Duodenal mucosa (tissue), 2 donors: ENCODE measurements at regions not wholly inside any gene's neighbourhood (a gene's known extent, or its start where the extent isn't known, plus 50 kb on each side); places are given as distances from the start of the nearest gene placed in this dataset.

ENCODE experiments used
- H3K27ac ChIP-seq: one replicate; pipeline ENCODE4 v1.7.0; 2013; ENCODE audit warnings: low read depth, low read length
- H3K27me3 ChIP-seq, 2 donors: one replicate each; pipeline ENCODE4 v1.7.0; 2013; ENCODE audit warnings: low read length in 2 of 2, control low read depth in 1 of 2; ENCODE audit not compliant: insufficient read depth in 2 of 2, control insufficient read depth in 1 of 2
- H3K36me3 ChIP-seq, 2 donors: one replicate each; pipeline ENCODE4 v1.7.0; 2013; ENCODE audit warnings: low read length in 2 of 2, control low read depth in 1 of 2; ENCODE audit not compliant: insufficient read depth in 2 of 2, control insufficient read depth in 1 of 2
- H3K4me1 ChIP-seq, 2 donors: one replicate each; pipeline ENCODE4 v1.7.0; 2013; ENCODE audit warnings: low read length in 2 of 2, control low read depth in 1 of 2; ENCODE audit not compliant: insufficient read depth in 2 of 2, control insufficient read depth in 1 of 2
- H3K4me3 ChIP-seq, 2 donors: one replicate each; pipeline ENCODE4 v1.7.0; 2013; ENCODE audit warnings: low read length in 2 of 2, low read depth in 1 of 2
- H3K9ac ChIP-seq, 2 donors: one replicate each; pipeline ENCODE4 v1.7.0; 2013; ENCODE audit warnings: low read length in 2 of 2, low read depth in 1 of 2
- H3K9me3 ChIP-seq, 2 donors: one replicate each; pipeline ENCODE4 v1.7.0; 2013; ENCODE audit warnings: low read length in 2 of 2, control low read depth in 1 of 2; ENCODE audit not compliant: control insufficient read depth in 1 of 2

DNA sequence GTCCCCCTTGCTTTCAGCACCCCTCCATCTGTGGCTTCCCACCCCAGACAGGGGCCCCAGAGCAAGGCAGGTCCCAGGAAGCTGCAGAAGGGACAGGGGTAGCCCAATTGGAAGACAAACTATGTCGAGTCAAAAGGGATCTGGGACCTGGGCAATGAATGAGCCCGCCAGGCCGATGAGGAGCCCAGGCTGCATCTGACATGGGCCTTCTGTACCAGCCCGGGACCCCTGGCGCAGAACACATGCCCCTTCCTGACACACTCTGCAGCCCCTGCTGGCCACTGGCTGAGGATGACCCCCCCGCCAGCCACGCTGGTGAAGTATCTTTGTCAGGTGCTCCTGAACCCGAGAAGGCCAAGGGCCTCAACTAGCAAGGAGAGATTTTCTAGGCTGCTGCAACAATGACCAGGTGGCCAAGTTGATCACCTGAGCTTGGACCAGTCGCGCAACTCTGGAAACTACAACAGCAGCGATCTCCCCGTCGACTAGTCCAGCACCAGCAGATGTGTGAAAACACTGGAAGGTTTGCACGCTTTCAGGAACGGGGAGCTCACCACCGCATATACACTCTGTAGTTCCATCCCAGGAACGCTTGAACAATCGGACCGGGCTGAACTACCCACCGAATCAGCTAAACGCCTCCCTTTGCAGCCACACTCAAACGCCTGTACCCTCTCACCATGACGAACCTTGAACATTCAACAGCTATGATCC lies 119.0 kb downstream of the NCOR2 start:
- Histone ChIP-seq H3K4me3 (no peak overlapping the region), H3K4me1 (peaks cover 9 to 19% of the 10 kb centered on the region in 2 donors), H3K9ac (no peak overlapping the region), H3K27me3 (no peaks in the 10 kb centered on the region), H3K27ac (no peak overlapping the region), H3K9me3 (no peaks in the 10 kb centered on the region), H3K36me3 (peaks cover 8 to 42% of the 10 kb centered on the region in 2 donors)

DNA sequence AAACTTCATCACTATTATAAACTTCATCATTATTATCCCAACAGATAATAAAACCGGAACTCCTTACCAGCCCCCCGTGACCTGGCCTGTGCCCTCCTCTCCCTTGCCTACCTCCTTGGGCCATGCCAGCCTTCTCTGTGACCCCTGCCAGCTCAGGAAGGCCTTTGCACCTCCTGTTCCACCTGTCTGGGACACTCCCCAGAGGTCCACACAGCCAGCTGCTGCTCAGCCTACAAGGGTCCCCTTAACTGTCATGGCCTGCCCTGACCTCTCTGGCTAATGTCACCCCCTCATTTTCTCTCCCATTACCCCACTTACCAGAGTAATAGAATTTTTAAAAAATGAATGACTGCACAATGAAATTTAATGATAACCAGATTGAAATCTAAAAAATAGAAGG lies 121.0 kb downstream of the NCOR2 start:
- Histone ChIP-seq H3K4me1 (peaks cover 0 to 4% of the 10 kb centered on the region in 2 donors), H3K27ac (no peak overlapping the region)

DNA sequence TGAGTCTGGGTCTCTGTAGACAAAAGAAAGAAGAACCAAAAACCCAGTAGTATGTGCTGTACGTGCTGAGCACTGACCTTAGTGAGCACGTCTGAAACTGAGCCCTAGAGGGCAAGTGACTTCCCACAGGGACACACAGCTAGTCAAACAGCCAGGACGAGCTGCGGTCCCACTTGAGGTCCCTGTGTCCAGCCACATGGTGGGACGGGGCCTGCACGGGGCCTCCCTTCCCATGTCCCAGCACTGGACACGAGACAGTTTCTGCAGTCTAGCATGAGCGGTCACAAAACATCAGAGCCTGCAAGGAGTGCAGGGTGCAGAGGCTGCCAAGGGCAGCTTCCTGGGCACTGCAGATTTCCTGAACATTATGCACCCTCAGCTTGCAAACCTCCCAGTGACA lies 121.6 kb downstream of the NCOR2 start:
- no peaks in the 10 kb centered on the region for H3K9me3 ChIP-seq
- no peak overlapping the region for H3K27ac ChIP-seq
- H3K4me1 ChIP-seq: no peaks in the 10 kb centered on the region
- no peak overlapping the region for H3K4me3 ChIP-seq
- no peaks in the 10 kb centered on the region for H3K27me3 ChIP-seq
- H3K9ac ChIP-seq: no peak overlapping the region
- H3K36me3 ChIP-seq: peaks cover 13 to 55% of the 10 kb centered on the region in 2 donors

More for the DNA sequence above, 121.0 kb downstream of the NCOR2 start:
- no peaks in the 10 kb centered on the region for H3K27me3 ChIP-seq
- no peaks in the 10 kb centered on the region for H3K9me3 ChIP-seq
- H3K4me3 ChIP-seq: no peak overlapping the region
- no peak overlapping the region for H3K9ac ChIP-seq
- peaks cover 13 to 59% of the 10 kb centered on the region in 2 donors for H3K36me3 ChIP-seq

DNA sequence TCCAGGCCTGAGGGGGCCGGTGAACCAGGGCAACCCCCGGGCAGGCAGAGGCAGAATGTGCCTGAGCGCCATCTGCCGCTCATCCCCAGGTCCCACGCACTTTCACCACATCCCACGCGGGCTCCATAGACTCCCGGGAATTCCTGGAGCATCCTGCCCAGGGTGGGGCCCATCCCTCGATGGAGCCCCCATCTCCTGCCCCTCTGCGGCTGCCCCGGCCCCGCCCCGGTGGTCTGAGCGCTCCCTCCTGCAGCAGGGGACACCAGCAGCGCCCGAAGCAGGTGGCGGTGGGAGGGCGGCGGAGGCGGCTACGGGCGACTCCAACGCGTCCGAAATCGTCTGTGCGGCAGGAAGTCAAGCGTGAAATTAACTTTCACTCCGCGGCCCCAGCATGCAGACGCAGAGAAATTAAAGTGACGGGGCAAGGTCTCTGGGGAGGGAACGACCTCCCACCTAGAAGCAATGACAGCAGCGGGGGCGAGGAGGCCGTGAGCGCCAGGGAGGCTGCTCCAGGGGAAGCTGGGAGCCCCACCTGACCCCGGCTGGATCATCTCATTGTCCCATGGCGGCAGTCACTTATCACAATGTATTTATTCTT lies 122.2 kb downstream of the NCOR2 start:
- Histone ChIP-seq H3K36me3 (peaks cover 13 to 50% of the 10 kb centered on the region in 2 donors), H3K9me3 (no peaks in the 10 kb centered on the region), H3K9ac (no peak overlapping the region), H3K4me3 (no peak overlapping the region), H3K27me3 (no peaks in the 10 kb centered on the region), H3K27ac (no peak overlapping the region), H3K4me1 (no peaks in the 10 kb centered on the region)

DNA sequence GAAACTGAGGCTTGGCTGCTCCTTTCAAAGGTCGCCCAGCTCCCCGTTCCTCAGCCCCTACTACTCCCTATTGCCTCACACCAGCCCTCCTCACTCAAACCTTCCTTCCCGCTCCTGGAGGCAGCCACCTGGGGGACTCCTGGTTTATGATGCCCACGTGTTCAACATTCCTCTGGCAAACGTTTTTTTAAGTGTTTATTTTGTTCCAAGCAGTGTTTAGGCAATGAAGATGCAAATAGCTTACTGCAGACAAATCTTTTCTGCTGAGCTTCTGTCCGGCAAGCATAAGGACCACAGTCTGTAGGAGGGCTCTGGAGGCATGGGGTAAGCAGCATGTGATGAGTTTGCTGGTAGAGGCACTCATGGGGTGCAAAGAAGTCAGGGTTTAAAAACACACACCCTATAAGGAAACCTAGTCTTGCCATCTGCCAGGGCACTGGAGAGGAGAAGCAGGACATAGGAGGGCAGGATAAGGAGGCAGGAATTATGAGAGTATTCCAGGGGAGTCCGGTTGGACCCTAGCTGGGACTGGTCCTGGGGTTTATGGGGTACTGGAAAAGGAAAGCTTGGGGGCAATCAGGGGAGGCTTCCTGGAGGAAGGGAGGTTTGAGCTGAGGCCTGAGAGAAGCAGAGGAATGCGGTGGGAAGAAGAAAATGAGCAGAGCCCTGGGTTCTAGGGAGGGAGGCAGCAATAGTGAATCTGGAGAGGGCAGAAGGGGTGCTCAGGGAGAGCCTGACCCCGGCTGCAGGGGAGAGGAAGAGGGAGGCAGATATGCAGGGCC lies 123.3 kb downstream of the NCOR2 start:
- Histone ChIP-seq H3K27ac (no peak overlapping the region), H3K36me3 (peaks cover 13 to 45% of the 10 kb centered on the region in 2 donors)

DNA sequence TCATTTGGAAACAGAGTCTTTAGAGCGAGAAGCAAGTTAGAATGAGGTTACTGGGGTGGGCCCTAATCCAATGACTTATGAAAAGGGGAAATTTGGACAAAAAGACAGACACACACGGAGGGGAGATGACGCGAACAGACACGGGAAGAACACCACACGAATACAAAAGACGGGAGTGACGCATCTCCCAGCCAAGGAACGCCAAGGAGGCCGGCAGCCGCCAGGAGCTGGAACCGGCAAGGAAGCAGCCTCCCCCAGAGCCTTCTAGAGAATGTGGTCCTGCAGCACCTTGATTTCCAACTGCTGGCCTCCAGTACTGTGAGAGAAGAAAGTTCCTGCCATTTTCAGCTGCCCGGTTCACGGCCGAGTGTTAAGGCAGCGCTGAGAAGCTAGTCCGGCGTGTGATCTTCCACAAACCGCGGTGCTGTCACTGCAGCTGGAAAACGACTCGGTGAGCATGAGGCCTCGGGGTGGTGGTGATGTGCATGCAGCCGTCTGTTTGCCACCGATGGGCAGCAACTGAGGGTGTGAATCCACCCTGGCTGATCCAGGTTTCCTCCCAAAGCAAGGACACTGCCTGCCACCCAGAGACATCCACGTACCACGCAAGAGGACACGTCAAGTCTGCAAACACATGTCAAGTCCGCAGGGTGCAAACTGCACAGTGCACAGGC lies 124.5 kb downstream of the NCOR2 start:
- Histone ChIP-seq H3K9ac (no peak overlapping the region), H3K4me3 (no peak overlapping the region), H3K27ac (no peak overlapping the region)

More for the DNA sequence above, 123.3 kb downstream of the NCOR2 start:
- H3K9me3 ChIP-seq: no peaks in the 10 kb centered on the region
- H3K4me3 ChIP-seq: no peak overlapping the region
- no peaks in the 10 kb centered on the region for H3K4me1 ChIP-seq
- H3K9ac ChIP-seq: no peak overlapping the region
- no peaks in the 10 kb centered on the region for H3K27me3 ChIP-seq

DNA sequence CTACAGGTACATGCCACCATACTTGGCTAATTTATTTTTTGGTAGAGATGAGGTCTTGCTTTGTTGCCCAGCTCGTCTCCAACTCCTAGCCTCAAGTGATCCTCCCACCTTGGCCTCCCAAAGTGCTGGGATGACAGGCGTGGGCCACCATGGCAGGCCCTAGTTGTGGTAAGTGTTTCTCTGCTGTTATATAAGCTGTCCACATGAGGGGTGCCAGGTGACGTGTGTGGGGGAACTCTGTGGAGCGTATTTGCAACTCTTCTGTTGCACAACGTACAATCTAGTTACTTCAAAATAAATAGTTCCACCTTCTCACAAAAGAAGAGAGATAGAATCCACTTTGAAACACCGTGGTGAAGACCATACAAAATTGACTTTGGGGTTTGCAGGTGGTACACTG lies 125.1 kb downstream of the NCOR2 start:
- Histone ChIP-seq H3K27ac (no peak overlapping the region), H3K36me3 (peaks cover 13 to 31% of the 10 kb centered on the region in 2 donors)

More for the DNA sequence above, 124.5 kb downstream of the NCOR2 start:
- Histone ChIP-seq H3K9me3 (no peaks in the 10 kb centered on the region), H3K27me3 (no peaks in the 10 kb centered on the region), H3K36me3 (peaks cover 13 to 33% of the 10 kb centered on the region in 2 donors), H3K4me1 (no peaks in the 10 kb centered on the region)

DNA sequence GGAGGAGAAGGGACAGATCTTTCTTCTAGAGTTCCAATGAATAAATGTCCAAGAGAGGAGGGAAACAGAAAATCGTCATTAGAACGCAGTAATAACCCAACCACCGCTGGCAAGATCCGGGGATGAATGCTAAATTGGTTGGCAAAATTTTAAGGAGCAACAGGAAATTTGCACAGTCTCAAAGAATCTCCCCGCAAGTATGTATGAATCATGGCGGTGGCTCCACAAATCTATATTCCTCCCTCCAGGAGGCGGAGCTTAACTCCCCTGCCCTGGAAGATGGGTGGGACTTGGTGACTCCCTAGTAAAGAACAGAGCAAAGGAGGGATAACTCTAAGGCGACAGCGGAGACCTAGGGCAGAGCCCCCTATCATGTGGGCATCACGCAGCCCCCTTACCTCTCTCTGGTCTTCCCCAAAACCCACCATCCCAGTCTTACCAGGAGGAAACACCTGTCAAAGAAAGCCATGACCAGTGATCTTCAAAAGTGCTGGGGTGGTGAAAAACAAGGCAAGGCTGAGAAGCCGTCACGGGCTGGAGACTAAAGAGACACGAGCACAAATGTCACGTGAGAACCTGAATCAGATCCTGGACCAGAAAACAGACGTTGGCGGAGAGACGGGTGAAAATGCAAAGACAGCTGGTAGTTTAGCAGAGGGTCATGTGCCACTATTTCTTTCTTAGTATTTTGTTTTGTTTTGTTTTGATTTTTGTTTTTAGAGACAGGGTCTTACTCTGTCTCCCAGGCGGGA lies 125.8 kb downstream of the NCOR2 start:
- Histone ChIP-seq H3K27me3 (no peaks in the 10 kb centered on the region), H3K4me3 (no peak overlapping the region), H3K9ac (no peak overlapping the region), H3K27ac (peak overlapping the region; percentile 12), H3K9me3 (no peaks in the 10 kb centered on the region), H3K36me3 (peaks cover 13 to 33% of the 10 kb centered on the region in 2 donors), H3K4me1 (no peaks in the 10 kb centered on the region)

More for the DNA sequence above, 125.1 kb downstream of the NCOR2 start:
- Histone ChIP-seq H3K4me3 (no peak overlapping the region), H3K9me3 (no peaks in the 10 kb centered on the region), H3K4me1 (no peaks in the 10 kb centered on the region), H3K9ac (no peak overlapping the region), H3K27me3 (no peaks in the 10 kb centered on the region)

DNA sequence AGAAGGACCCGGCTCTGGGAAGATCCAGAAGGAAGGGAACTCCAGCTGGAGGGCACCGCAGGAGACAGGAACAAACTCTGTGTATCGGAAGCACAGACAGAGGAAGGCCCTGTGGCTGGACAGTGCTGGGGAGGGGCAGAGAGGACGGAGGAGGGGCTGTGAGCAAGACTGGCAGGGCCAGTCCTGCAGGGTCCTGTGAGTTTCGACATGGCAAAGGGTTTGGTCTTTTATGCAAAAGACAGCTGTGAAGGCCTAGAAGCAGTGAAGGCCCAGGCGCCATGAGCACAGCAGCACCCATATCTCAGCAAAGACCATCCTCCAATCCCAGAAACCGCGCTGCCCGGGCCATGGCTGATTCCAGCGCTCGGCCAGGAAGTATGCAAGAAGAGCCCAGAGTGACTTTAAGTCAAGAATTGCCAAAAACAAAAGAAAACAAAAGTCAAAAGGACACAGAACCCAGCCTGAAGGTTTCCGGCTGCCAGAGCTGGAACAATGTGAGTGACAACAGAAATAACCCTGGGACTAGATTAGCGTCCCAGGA lies 126.5 kb downstream of the NCOR2 start:
- H3K27me3 ChIP-seq: no peaks in the 10 kb centered on the region
- no peaks in the 10 kb centered on the region for H3K4me1 ChIP-seq
- no peak overlapping the region for H3K9ac ChIP-seq
- H3K36me3 ChIP-seq: peaks cover 11 to 30% of the 10 kb centered on the region in 2 donors
- H3K9me3 ChIP-seq: no peaks in the 10 kb centered on the region
- H3K27ac ChIP-seq: peak overlapping the region; percentile 3
- H3K4me3 ChIP-seq: no peak overlapping the region
